ENCODE measurements at regions not wholly inside any gene's neighbourhood (a gene's known extent, or its start where the extent isn't known, plus 50 kb on each side); places are given as distances from the start of the nearest gene placed in this dataset.

- DNase-seq (ENCODE audit: low read depth): no peak
- H3K4me3 ChIP-seq (ENCODE audit: control insufficient read depth, low read depth, low read length): no peak overlapping the region
- TF ChIP-seq CTCF (IDR thresholded peaks at IDR 0.05; ENCODE audit: control insufficient read depth, insufficient read depth, low read depth, low read length, missing control alignments): no peak
Observed at GRCh38 chr6:133715270-133715669, 173.6 kb upstream of the TCF21 start.

GRCh38 chr6:133724726-133725125 is 164.2 kb upstream of the TCF21 start:
- no peak overlapping the region for H3K4me3 ChIP-seq (ENCODE audit: control insufficient read depth, low read depth, low read length)
- no peak for DNase-seq (ENCODE audit: low read depth)
- TF ChIP-seq CTCF (IDR thresholded peaks at IDR 0.05; ENCODE audit: control insufficient read depth, insufficient read depth, low read depth, low read length, missing control alignments): no peak

- DNase-seq (ENCODE audit: low read depth): no peak
- no peak for TF ChIP-seq CTCF (IDR thresholded peaks at IDR 0.05; ENCODE audit: control insufficient read depth, insufficient read depth, low read depth, low read length, missing control alignments)
- H3K4me3 ChIP-seq (ENCODE audit: control insufficient read depth, low read depth, low read length): no peak overlapping the region
Observed at GRCh38 chr6:133726188-133726587, 162.7 kb upstream of the TCF21 start.

- no peak for DNase-seq (ENCODE audit: low read depth)
- no peak for TF ChIP-seq CTCF (IDR thresholded peaks at IDR 0.05; ENCODE audit: control insufficient read depth, insufficient read depth, low read depth, low read length, missing control alignments)
- H3K4me3 ChIP-seq (ENCODE audit: control insufficient read depth, low read depth, low read length): no peak overlapping the region
Observed at GRCh38 chr6:133730881-133731280, 158.0 kb upstream of the TCF21 start.

- no peak overlapping the region for H3K4me3 ChIP-seq (ENCODE audit: control insufficient read depth, low read depth, low read length)
- no peak for DNase-seq (ENCODE audit: low read depth)
- TF ChIP-seq CTCF (IDR thresholded peaks at IDR 0.05; ENCODE audit: control insufficient read depth, insufficient read depth, low read depth, low read length, missing control alignments): no peak
Observed at GRCh38 chr6:133740218-133740617, 148.7 kb upstream of the TCF21 start.

GRCh38 chr6:133740816-133741215 is 148.1 kb upstream of the TCF21 start:
- no peak overlapping the region for H3K4me3 ChIP-seq (ENCODE audit: control insufficient read depth, low read depth, low read length)
- DNase-seq (ENCODE audit: low read depth): no peak
- no peak for TF ChIP-seq CTCF (IDR thresholded peaks at IDR 0.05; ENCODE audit: control insufficient read depth, insufficient read depth, low read depth, low read length, missing control alignments)

DNA sequence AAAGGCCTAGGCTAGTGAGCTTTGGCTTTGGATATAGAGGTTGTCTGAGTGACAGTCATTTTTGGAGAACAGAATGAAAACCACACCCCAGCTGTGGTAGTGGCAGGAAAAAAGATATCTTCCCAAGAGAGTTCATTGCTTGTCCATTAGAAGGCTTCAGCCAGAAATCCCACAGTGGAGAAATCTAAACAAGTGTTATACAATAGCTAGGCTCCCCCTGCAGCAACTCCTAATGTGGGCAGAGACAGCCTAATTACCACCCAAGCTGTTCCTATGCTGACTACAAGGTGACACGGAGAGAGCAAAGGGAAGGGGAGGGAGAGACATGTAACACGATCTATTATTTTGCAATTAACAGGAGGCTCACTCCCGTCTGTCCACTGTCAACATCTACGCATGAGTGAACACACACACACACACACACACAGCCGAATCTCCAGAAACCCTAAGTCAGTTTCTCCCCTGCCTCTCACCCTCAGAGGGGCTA is 147.5 kb upstream of the TCF21 start:
- DNase-seq (ENCODE audit: low read depth): no peak
- TF ChIP-seq CTCF (IDR thresholded peaks at IDR 0.05; ENCODE audit: control insufficient read depth, insufficient read depth, low read depth, low read length, missing control alignments): no peak
- H3K4me3 ChIP-seq (ENCODE audit: control insufficient read depth, low read depth, low read length): no peak overlapping the region

All from AG09309 (cell line).